H7 (cell line): ENCODE measurements at regions not wholly inside any gene's neighbourhood (a gene's known extent, or its start where the extent isn't known, plus 50 kb on each side); places are given as distances from the start of the nearest gene placed in this dataset.
"Not testable (repeated sequence)": the region's sequence is repeated elsewhere in the genome, so short reads cannot be mapped to it uniquely, and the experiment has no call there.

Source experiments
- DNase-seq: peaks from one replicate; pipeline ENCODE4 v3.0.0; 2012
- H3K27me3 ChIP-seq: 2 replicates; pipeline ENCODE4 v1.6.0; 2011; ENCODE audit warnings: mild to moderate bottlenecking, low read length; ENCODE audit not compliant: control insufficient read depth, insufficient read depth
- H3K36me3 ChIP-seq: replicated peaks from 2 replicates; pipeline ENCODE4 v1.5.1; 2011; ENCODE audit warnings: low read length; ENCODE audit not compliant: control insufficient read depth, insufficient read depth
- H3K4me3 ChIP-seq: 2 replicates; pipeline ENCODE4 v1.5.1; 2011; ENCODE audit warnings: low read depth, mild to moderate bottlenecking, control low read depth, low read length, moderate library complexity; ENCODE audit not compliant: insufficient read depth

DNA sequence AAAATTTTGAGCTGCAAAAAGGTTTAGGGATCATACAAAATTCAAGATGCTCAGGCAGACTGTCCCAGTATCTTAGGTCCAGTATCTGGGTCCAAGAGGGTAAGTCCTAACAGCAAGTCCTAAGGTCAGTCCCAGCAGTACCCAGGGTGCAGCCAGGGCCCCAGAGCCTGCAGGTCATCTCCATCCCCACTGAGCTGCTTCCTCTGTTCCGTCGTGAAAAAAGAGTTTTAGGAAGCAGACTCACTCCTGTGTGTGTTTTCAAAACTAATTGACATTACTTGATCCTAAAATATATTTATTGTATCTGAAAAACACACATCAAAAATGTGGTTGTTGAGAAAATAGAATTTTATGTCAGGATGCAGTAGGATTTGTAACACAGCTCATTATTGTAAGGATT is 69.9 kb upstream of the ALKAL2 start:
- no peaks in the 10 kb centered on the region for H3K27me3 ChIP-seq
- no peak overlapping the region for H3K4me3 ChIP-seq
- DNase-seq: no peak
- no peaks in the 10 kb centered on the region for H3K36me3 ChIP-seq

- not testable (repeated sequence) for H3K27me3 ChIP-seq, DNase-seq, H3K36me3 ChIP-seq, H3K4me3 ChIP-seq
Observed at GRCh38 chr2:356304-356703, 68.4 kb upstream of the ALKAL2 start.

DNA sequence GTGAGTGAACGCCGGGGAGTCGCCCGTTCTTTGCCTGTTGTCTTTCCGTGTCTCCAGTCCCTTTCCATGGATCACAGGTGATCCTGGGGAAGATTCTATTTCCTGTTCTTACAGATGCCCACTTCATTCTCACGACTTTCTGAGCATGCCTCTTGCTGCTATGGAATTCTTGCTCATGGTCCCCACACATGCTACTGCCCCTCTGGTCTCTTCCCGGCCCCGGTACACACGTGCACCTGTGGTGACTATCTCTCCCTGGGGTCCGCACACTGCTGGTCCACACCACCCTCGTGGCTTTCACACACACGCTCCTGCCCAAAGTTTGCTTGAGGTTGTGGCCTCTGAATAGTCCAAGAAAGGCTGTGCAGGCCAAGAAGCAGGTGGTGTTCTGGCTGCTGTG is 67.9 kb upstream of the ALKAL2 start:
- Histone ChIP-seq H3K36me3 (no peaks in the 10 kb centered on the region), H3K4me3 (no peak overlapping the region), H3K27me3 (no peaks in the 10 kb centered on the region)
- no peak for DNase-seq

DNA sequence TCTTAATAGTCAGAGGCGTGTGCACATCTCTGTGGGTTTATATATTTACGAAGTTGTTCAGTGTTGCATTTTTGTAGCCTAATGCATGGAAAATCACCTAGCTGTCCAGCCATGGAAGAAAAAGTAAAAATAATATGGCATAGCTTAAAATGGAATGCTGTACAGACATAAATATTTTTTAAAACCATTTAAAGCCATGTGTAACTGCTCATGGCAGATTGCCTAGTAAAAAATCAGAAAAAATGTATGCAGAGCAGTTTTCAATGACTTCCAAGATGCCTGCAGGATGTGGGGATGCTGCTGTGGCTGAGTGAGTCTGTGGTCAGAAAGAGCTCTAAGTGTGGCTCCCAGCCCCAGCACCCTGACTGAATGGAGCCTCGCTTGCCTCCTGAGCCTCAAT is 64.8 kb upstream of the ALKAL2 start:
- H3K36me3 ChIP-seq: no peaks in the 10 kb centered on the region
- DNase-seq: no peak
- H3K4me3 ChIP-seq: no peak overlapping the region

DNA sequence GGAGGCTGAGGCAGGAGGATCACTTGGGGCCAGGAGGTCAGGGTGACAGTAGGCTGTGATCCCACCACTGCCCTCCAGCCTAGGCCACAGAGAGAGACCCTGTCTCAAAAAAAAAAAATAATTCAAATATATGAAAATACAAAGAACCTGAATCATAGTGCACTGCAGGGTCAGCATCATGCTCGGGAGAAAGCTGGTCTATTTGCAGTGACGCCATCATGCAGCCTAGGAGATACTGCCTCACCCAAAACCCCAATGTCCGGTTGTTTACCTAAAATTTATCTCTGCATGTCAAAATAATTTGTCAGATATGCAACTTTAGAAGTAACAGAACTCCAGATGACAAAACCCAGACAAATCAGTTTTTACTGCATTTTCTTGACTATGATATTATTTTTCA is 61.5 kb upstream of the ALKAL2 start:
- Histone ChIP-seq H3K4me3 (no peak overlapping the region), H3K36me3 (no peaks in the 10 kb centered on the region), H3K27me3 (no peaks in the 10 kb centered on the region)
- no peak for DNase-seq

More for the DNA sequence above, 64.8 kb upstream of the ALKAL2 start:
- no peaks in the 10 kb centered on the region for H3K27me3 ChIP-seq

- H3K4me3 ChIP-seq: no peak overlapping the region
- H3K27me3 ChIP-seq: no peaks in the 10 kb centered on the region
- no peaks in the 10 kb centered on the region for H3K36me3 ChIP-seq
- DNase-seq: no peak
Observed at GRCh38 chr2:348361-348916, 60.5 kb upstream of the ALKAL2 start.

GRCh38 chr2:344811-345210 is 56.9 kb upstream of the ALKAL2 start:
- H3K27me3 ChIP-seq: no peaks in the 10 kb centered on the region
- H3K4me3 ChIP-seq: no peak overlapping the region
- no peaks in the 10 kb centered on the region for H3K36me3 ChIP-seq
- DNase-seq: no peak

DNA sequence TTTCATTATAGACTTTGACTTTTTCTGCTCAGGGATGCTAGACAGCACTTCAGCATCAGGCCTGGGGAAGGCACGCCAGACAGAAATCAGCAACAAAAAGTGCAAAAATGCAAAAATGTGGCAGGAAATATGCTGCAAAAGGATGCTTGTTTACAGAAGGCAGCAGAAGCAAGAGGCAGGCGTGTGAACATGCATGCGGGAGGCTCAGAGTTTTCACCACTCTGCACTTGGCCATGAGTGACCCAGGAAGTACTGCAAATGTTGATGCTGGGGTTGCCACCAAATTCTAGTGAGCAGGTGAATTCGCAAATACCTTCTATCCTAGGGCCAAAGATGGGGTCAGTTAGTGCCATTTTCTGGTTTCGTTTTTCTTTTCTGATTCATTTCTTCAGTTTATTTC is 55.5 kb upstream of the ALKAL2 start:
- DNase-seq: no peak
- H3K27me3 ChIP-seq: no peaks in the 10 kb centered on the region

DNA sequence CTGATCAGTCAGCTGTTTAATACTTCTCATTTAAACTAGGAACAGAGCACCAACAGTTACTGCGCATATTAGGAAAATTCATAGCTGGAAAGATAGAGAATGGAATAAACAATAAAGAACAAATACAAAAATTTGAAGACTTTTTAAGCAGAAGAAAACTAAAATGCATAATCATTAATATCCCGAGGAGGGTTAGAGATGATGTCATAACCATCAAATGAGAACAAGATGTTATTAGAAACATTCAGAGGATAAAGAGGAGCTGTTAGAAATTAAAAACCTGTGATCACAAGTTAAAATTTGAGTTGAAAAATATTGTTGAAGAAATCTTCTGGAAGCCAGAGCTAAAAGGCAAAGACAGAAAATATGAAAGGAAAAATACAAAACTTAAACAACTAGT is 54.0 kb upstream of the ALKAL2 start:
- Histone ChIP-seq H3K4me3 (no peak overlapping the region), H3K27me3 (no peaks in the 10 kb centered on the region), H3K36me3 (no peaks in the 10 kb centered on the region)
- no peak for DNase-seq

More for the DNA sequence above, 55.5 kb upstream of the ALKAL2 start:
- Histone ChIP-seq H3K36me3 (no peaks in the 10 kb centered on the region), H3K4me3 (no peak overlapping the region)

- no peak for DNase-seq
- no peaks in the 10 kb centered on the region for H3K27me3 ChIP-seq
- no peaks in the 10 kb centered on the region for H3K36me3 ChIP-seq
- no peak overlapping the region for H3K4me3 ChIP-seq
Observed at GRCh38 chr2:341017-341542, 53.2 kb upstream of the ALKAL2 start.
